ENCODE measurements at regions not wholly inside any gene's neighbourhood (a gene's known extent, or its start where the extent isn't known, plus 50 kb on each side); places are given as distances from the start of the nearest gene placed in this dataset.

GRCh38 chr1:94648225-94649007 lies 106.9 kb upstream of the F3 start:
- TF ChIP-seq CTCF (conservative IDR thresholded peaks at IDR 0.05; ENCODE audit: low read depth, low read length), result no peak
- TF ChIP-seq MAFK (IDR thresholded peaks at IDR 0.05; ENCODE audit: low read depth, low read length), result no peak
- TF ChIP-seq POLR2A (IDR thresholded peaks at IDR 0.05; ENCODE audit: low read depth, low read length), result no peak
- no peak for TF ChIP-seq CHD1 (IDR thresholded peaks at IDR 0.05; ENCODE audit: low read depth, low read length)
- TF ChIP-seq USF2 (IDR thresholded peaks at IDR 0.05; ENCODE audit: low read depth, low read length), result no peak
- no peak for TF ChIP-seq MXI1 (IDR thresholded peaks at IDR 0.05; ENCODE audit: borderline replicate concordance, low read depth, low read length)
- peak; percentile 59; the same call in 1 of the 2 replicates for TF ChIP-seq NFE2L2 (IDR thresholded peaks at IDR 0.05; ENCODE audit: low read depth, low read length)
- TF ChIP-seq RAD21 (IDR thresholded peaks at IDR 0.05; ENCODE audit: low read length), result peak; percentile 12; the same call in 1 of the 2 replicates
- no peak for TF ChIP-seq ELK1 (IDR thresholded peaks at IDR 0.05; ENCODE audit: borderline replicate concordance, low read depth, low read length)
- TF ChIP-seq SMC3 (IDR thresholded peaks at IDR 0.05; ENCODE audit: low read depth, low read length), result peak; percentile 16; the same call in 1 of the 2 replicates
- TF ChIP-seq RFX5 (IDR thresholded peaks at IDR 0.05; ENCODE audit: low read depth, low read length), result no peak
- TF ChIP-seq MAZ (IDR thresholded peaks at IDR 0.05; ENCODE audit: borderline replicate concordance, low read depth, low read length), result no peak; the same call in 1 of the 2 replicates
